ENCODE measurements at regions not wholly inside any gene's neighbourhood (a gene's known extent, or its start where the extent isn't known, plus 50 kb on each side); places are given as distances from the start of the nearest gene placed in this dataset.

- DNase-seq = no peak
Measured at GRCh38 chr13:22018076-22018835, 347.4 kb downstream of the FGF9 start.

GRCh38 chr13:22018836-22019210 lies 347.9 kb downstream of the FGF9 start:
- DNase-seq = no peak

- no peak for DNase-seq
Measured at GRCh38 chr13:22024381-22024994, 353.6 kb downstream of the FGF9 start.

GRCh38 chr13:22027566-22027965 lies 356.7 kb downstream of the FGF9 start:
- DNase-seq = no peak

GRCh38 chr13:22028831-22029230 lies 358.0 kb downstream of the FGF9 start:
- no peak for DNase-seq

GRCh38 chr13:22030321-22030720 lies 359.4 kb downstream of the FGF9 start:
- no peak for DNase-seq

GRCh38 chr13:22031702-22032286 lies 360.9 kb downstream of the FGF9 start:
- no peak for DNase-seq

- no peak for DNase-seq
Measured at GRCh38 chr13:22032905-22033304, 362.0 kb downstream of the FGF9 start.

GRCh38 chr13:22039961-22040360 lies 369.1 kb downstream of the FGF9 start:
- DNase-seq = no peak

- DNase-seq = no peak
Measured at GRCh38 chr13:22040810-22041364, 370.0 kb downstream of the FGF9 start.

- no peak for DNase-seq
Measured at GRCh38 chr13:22041741-22042140, 370.9 kb downstream of the FGF9 start.

- DNase-seq = no peak
Measured at GRCh38 chr13:22047082-22047784, 376.4 kb downstream of the FGF9 start.

GRCh38 chr13:22047785-22048104 lies 376.9 kb downstream of the FGF9 start:
- DNase-seq = no peak

GRCh38 chr13:22049384-22049783 lies 378.5 kb downstream of the FGF9 start:
- no peak for DNase-seq

GRCh38 chr13:22050951-22051563 lies 380.2 kb downstream of the FGF9 start:
- DNase-seq = no peak

GRCh38 chr13:22053053-22053452 lies 382.2 kb downstream of the FGF9 start:
- no peak for DNase-seq

- no peak for DNase-seq
Measured at GRCh38 chr13:22055259-22055658, 384.4 kb downstream of the FGF9 start.

- no peak for DNase-seq
Measured at GRCh38 chr13:22060187-22060586, 389.3 kb downstream of the FGF9 start.

GRCh38 chr13:22061371-22061805 lies 390.5 kb downstream of the FGF9 start:
- peak; percentile 51 to 81 for DNase-seq

- no peak for DNase-seq
Measured at GRCh38 chr13:22061806-22062391, 391.0 kb downstream of the FGF9 start.

GRCh38 chr13:22062478-22063205 lies 391.8 kb downstream of the FGF9 start:
- DNase-seq = no peak
